IMR-90 (cell line): ENCODE measurements at regions not wholly inside any gene's neighbourhood (a gene's known extent, or its start where the extent isn't known, plus 50 kb on each side); places are given as distances from the start of the nearest gene placed in this dataset.

Experiments used
- ATAC-seq: fragments of 200-7000 bp; cut with Tn5 transposase; 2 replicates; pipeline ENCODE4 v1.9.1; 2020; ENCODE audit warnings: low read depth, mild to moderate bottlenecking, moderate library complexity
- BruUV-seq: library from RNA; stranded (reverse); fragments of 400-500 nt; replicated peaks from 2 replicates; lab custom pipeline; 2021; lab: Mats Ljungman, UMichigan
- CTCF ChIA-PET: fragments of 300-600 bp; formaldehyde crosslinking; extraction: SDS; loops from one replicate; lab custom pipeline; 2021; ENCODE audit warnings: antibody characterized with exemption; lab: Yijun Ruan, JAX
- POLR2A ChIA-PET: fragments of 300-600 bp; sonication (Branson Sonifier 250); formaldehyde crosslinking; loops from one replicate; lab custom pipeline; 2022; ENCODE audit warnings: antibody characterized with exemption; ENCODE audit not compliant: unreplicated experiment; lab: Charles Lee
- DNase-seq: peaks from one replicate; pipeline ENCODE4 v3.0.0; 2013
- H2AFZ ChIP-seq: replicated peaks from 2 replicates; pipeline ENCODE3; 2013; ENCODE audit warnings: low read length, mild to moderate bottlenecking; ENCODE audit not compliant: poor library complexity
- H2AK5ac ChIP-seq: 2 replicates; pipeline ENCODE4 v1.6.1; 2013; ENCODE audit warnings: low read depth, low read length, inconsistent platforms
- H2AK9ac ChIP-seq: replicated peaks from 2 replicates; pipeline ENCODE3; 2013; ENCODE audit warnings: mild to moderate bottlenecking, low read depth, low read length, moderate library complexity; ENCODE audit not compliant: poor library complexity
- H2BK120ac ChIP-seq: 2 replicates; pipeline ENCODE4 v1.6.1; 2013; ENCODE audit warnings: low read depth, low read length, inconsistent platforms
- H2BK15ac ChIP-seq: 3 replicates; pipeline ENCODE4 v1.6.1; 2013; ENCODE audit warnings: low read depth, low read length, inconsistent platforms
- H2BK20ac ChIP-seq: 2 replicates; pipeline ENCODE4 v1.6.1; 2013; ENCODE audit warnings: low read depth, mild to moderate bottlenecking, inconsistent platforms, low read length, moderate library complexity
- H2BK5ac ChIP-seq: 2 replicates; pipeline ENCODE4 v1.6.1; 2013; ENCODE audit warnings: mild to moderate bottlenecking, low read depth, low read length, inconsistent platforms; ENCODE audit not compliant: poor library complexity, severe bottlenecking
- H3K14ac ChIP-seq: replicated peaks from 2 replicates; pipeline ENCODE4 v1.6.1; 2013; ENCODE audit warnings: low read depth, low read length, inconsistent platforms
- H3K18ac ChIP-seq: 2 replicates; pipeline ENCODE4 v1.6.1; 2013; ENCODE audit warnings: low read depth, low read length, control low read depth
- H3K23ac ChIP-seq: 2 replicates; pipeline ENCODE4 v1.6.1; 2013; ENCODE audit warnings: low read depth, low read length, inconsistent platforms
- H3K27ac ChIP-seq: 2 replicates; pipeline ENCODE4 v1.5.1; 2013; ENCODE audit warnings: mild to moderate bottlenecking, control low read depth, low read length; ENCODE audit not compliant: insufficient read depth
- H3K27me3 ChIP-seq: 2 replicates; pipeline ENCODE4 v1.6.1; 2013; ENCODE audit warnings: low read length; ENCODE audit not compliant: control insufficient read depth, insufficient read depth
- H3K36me3 ChIP-seq: 2 replicates; pipeline ENCODE4 v1.6.1; 2013; ENCODE audit warnings: low read length, mixed read lengths; ENCODE audit not compliant: control insufficient read depth, insufficient read depth
- H3K4ac ChIP-seq: 2 replicates; pipeline ENCODE4 v1.6.1; 2013; ENCODE audit warnings: low read depth, low read length, inconsistent platforms
- H3K4me1 ChIP-seq: 2 replicates; pipeline ENCODE4 v1.6.1; 2013; ENCODE audit warnings: low read length, mixed read lengths; ENCODE audit not compliant: control insufficient read depth, insufficient read depth
- H3K4me2 ChIP-seq: 2 replicates; pipeline ENCODE4 v1.6.1; 2013; ENCODE audit warnings: low read depth, mild to moderate bottlenecking, control low read depth, low read length, moderate library complexity
- H3K4me3 ChIP-seq: 2 replicates; pipeline ENCODE4 v1.5.1; 2013; ENCODE audit warnings: low read depth, mild to moderate bottlenecking, control low read depth, low read length, moderate library complexity; ENCODE audit not compliant: insufficient read depth
- H3K56ac ChIP-seq: 2 replicates; pipeline ENCODE4 v1.6.1; 2013; ENCODE audit warnings: low read length, inconsistent platforms; ENCODE audit not compliant: insufficient read depth; ENCODE audit errors: extremely low read depth
- H3K79me1 ChIP-seq, 2 experiments: 2 replicates each; pipeline ENCODE4 v1.6.1; 2013; ENCODE audit warnings: low read length in 2 of 2, inconsistent platforms in 1 of 2, low read depth in 1 of 2
- H3K9ac ChIP-seq: 2 replicates; pipeline ENCODE4 v1.6.1; 2013; ENCODE audit warnings: low read depth, low read length, control low read depth
- H3K9me1 ChIP-seq: 2 replicates; pipeline ENCODE4 v1.6.1; 2013; ENCODE audit warnings: low read length, inconsistent platforms; ENCODE audit not compliant: insufficient read depth
- H3K9me3 ChIP-seq: 2 replicates; pipeline ENCODE4 v1.6.1; 2013; ENCODE audit warnings: low read length; ENCODE audit not compliant: control insufficient read depth, insufficient read depth
- H4K20me1 ChIP-seq: 2 replicates; pipeline ENCODE4 v1.6.1; 2013; ENCODE audit warnings: low read length, inconsistent platforms; ENCODE audit not compliant: insufficient read depth
- H4K5ac ChIP-seq: 2 replicates; pipeline ENCODE4 v1.6.1; 2013; ENCODE audit warnings: mild to moderate bottlenecking, low read depth, low read length, control low read depth
- H4K8ac ChIP-seq, 2 experiments: 2 replicates each; pipeline ENCODE4 v1.6.1; 2013; ENCODE audit warnings: low read depth in 2 of 2, low read length in 2 of 2, control low read depth in 1 of 2, inconsistent platforms in 1 of 2
- H4K91ac ChIP-seq: 2 replicates; pipeline ENCODE4 v1.6.1; 2013; ENCODE audit warnings: low read depth, low read length, inconsistent platforms; ENCODE audit not compliant: insufficient read depth
- BHLHE40 ChIP-seq: fragments of 150-350 bp; IDR thresholded peaks from 2 replicates; pipeline ENCODE4 v1.6.1; 2016; ENCODE audit warnings: mild to moderate bottlenecking, low read depth, low read length
- CHD1 ChIP-seq: IDR thresholded peaks from 2 replicates; pipeline ENCODE4 v1.6.1; 2012; ENCODE audit warnings: low read depth, low read length, improper control_type of control experiment
- CTCF ChIP-seq: conservative IDR thresholded peaks from 2 replicates; pipeline ENCODE4 v1.5.1; 2012; ENCODE audit warnings: mild to moderate bottlenecking, low read depth, low read length, improper control_type of control experiment
- ELK1 ChIP-seq: fragments of 150-350 bp; IDR thresholded peaks from 2 replicates; pipeline ENCODE4 v1.6.1; 2016; ENCODE audit warnings: low read depth, mild to moderate bottlenecking, low read length, moderate library complexity, borderline replicate concordance
- FOS ChIP-seq: fragments of 150-350 bp; IDR thresholded peaks from 2 replicates; pipeline ENCODE4 v1.6.1; 2016; ENCODE audit warnings: low read depth, low read length
- MAFK ChIP-seq: IDR thresholded peaks from 2 replicates; pipeline ENCODE4 v1.6.1; 2012; ENCODE audit warnings: low read depth, low read length, improper control_type of control experiment
- MAZ ChIP-seq: IDR thresholded peaks from 2 replicates; pipeline ENCODE4 v1.6.1; 2012; ENCODE audit warnings: low read depth, mild to moderate bottlenecking, low read length, improper control_type of control experiment, moderate library complexity, borderline replicate concordance
- NFE2L2 ChIP-seq: fragments of 150-350 bp; IDR thresholded peaks from 2 replicates; pipeline ENCODE4 v1.6.1; 2016; ENCODE audit warnings: low read depth, mild to moderate bottlenecking, low read length
- POLR2A ChIP-seq: IDR thresholded peaks from 2 replicates; pipeline ENCODE4 v1.6.1; 2012; ENCODE audit warnings: mild to moderate bottlenecking, low read depth, low read length
- RCOR1 ChIP-seq: IDR thresholded peaks from 2 replicates; pipeline ENCODE4 v1.6.1; 2012; ENCODE audit warnings: mild to moderate bottlenecking, low read length, improper control_type of control experiment; ENCODE audit not compliant: insufficient replicate concordance
- RFX5 ChIP-seq: IDR thresholded peaks from 2 replicates; pipeline ENCODE4 v1.8.0; 2012; ENCODE audit warnings: low read depth, mild to moderate bottlenecking, low read length, moderate library complexity
- USF2 ChIP-seq: fragments of 150-350 bp; IDR thresholded peaks from 2 replicates; pipeline ENCODE4 v1.6.1; 2017; ENCODE audit warnings: mild to moderate bottlenecking, antibody characterized with exemption, low read length, low read depth
- WGBS, 2 experiments: methylation state at CpG; one replicate each; pipeline versions ENCODE4 v1.1.5 to v1.1.7; 2013; ENCODE audit warnings: missing lambda C conversion rate in 2 of 2; ENCODE audit not compliant: insufficient read length in 1 of 2; ENCODE audit errors: extremely low coverage in 2 of 2; 5-methylcytosine and 5-hydroxymethylcytosine counted together
- dilution Hi-C: fragments of 300-500 bp; cut with HindIII; formaldehyde crosslinking; loops from one replicate; pipeline ENCODE4 v1.14.3; 2018; ENCODE audit warnings: low sequenced_read_pairs; ENCODE audit not compliant: unreplicated experiment
- in situ Hi-C: fragments of 300-500 bp; cut with MboI; formaldehyde crosslinking; loops from 3 replicates; pipeline ENCODE4 v1.14.3; 2019; ENCODE audit warnings: low sequenced_read_pairs, inconsistent platforms, mixed read lengths
- intact Hi-C: fragments of 100-400 bp; cut with micrococcal nuclease; formaldehyde crosslinking; loops from 2 replicates; pipeline ENCODE4 v1.10.0; 2022

GRCh38 chr17:14641117-14641516, 340.2 kb downstream of the HS3ST3B1 start:
- Histone ChIP-seq H3K18ac (no peak overlapping the region), H3K56ac (no peak overlapping the region), H2AFZ (peak overlapping the region; percentile 1), H2AK9ac (no peak overlapping the region), H3K23ac (no peak overlapping the region), H2BK20ac (no peak overlapping the region), H3K4me1 (no peaks in the 10 kb centered on the region), H4K91ac (no peak overlapping the region), H2BK15ac (no peak overlapping the region), H4K5ac (no peak overlapping the region), H3K14ac (no peak overlapping the region), H3K27ac (no peak overlapping the region), H3K4me3 (no peak overlapping the region), H4K8ac (no peak overlapping the region), H3K79me1 (no peaks in the 10 kb centered on the region), H2AK5ac (no peak overlapping the region), H3K9me3 (no peaks in the 10 kb centered on the region), H3K36me3 (no peaks in the 10 kb centered on the region), H3K4ac (no peak overlapping the region), H2BK120ac (no peak overlapping the region), H3K4me2 (no peak overlapping the region), H4K20me1 (no peaks in the 10 kb centered on the region), H2BK5ac (no peak overlapping the region), H3K9me1 (no peaks in the 10 kb centered on the region), H3K27me3 (no peaks in the 10 kb centered on the region; the same call in 1 of the 2 replicates), H3K9ac (no peak overlapping the region)
- DNase-seq (no peak), ATAC-seq (no peak)
- TF ChIP-seq CTCF, result no peak
- no peak for TF ChIP-seq CHD1
- no peak for TF ChIP-seq RCOR1
- TF ChIP-seq MAZ, result no peak
- no peak for TF ChIP-seq ELK1
- no peak for TF ChIP-seq NFE2L2
- no peak for TF ChIP-seq POLR2A
- no peak for TF ChIP-seq BHLHE40
- no peak for TF ChIP-seq FOS
- TF ChIP-seq USF2, result no peak
- TF ChIP-seq MAFK, result no peak
- no peak for TF ChIP-seq RFX5
- CTCF ChIA-PET, result no interaction called here
- intact Hi-C loops, result no loop called here
- POLR2A ChIA-PET, result no interaction called here
- WGBS, 2 experiments, result no CpG with 5 or more reads among the region's 1 CpG
- no TSS peak for BruUV-seq
- dilution Hi-C loops, result no loop called here
- in situ Hi-C loops, result no loop called here
